IMR-90 (cell line): ENCODE measurements at regions not wholly inside any gene's neighbourhood (a gene's known extent, or its start where the extent isn't known, plus 50 kb on each side); places are given as distances from the start of the nearest gene placed in this dataset.

Source experiments
- ATAC-seq: fragments of 200-7000 bp; cut with Tn5 transposase; 2 replicates; pipeline ENCODE4 v1.9.1; 2020; ENCODE audit warnings: low read depth, mild to moderate bottlenecking, moderate library complexity
- BruUV-seq: library from RNA; stranded (reverse); fragments of 400-500 nt; replicated peaks from 2 replicates; lab custom pipeline; 2021; lab: Mats Ljungman, UMichigan
- CTCF ChIA-PET: fragments of 300-600 bp; formaldehyde crosslinking; extraction: SDS; loops from one replicate; lab custom pipeline; 2021; ENCODE audit warnings: antibody characterized with exemption; lab: Yijun Ruan, JAX
- POLR2A ChIA-PET: fragments of 300-600 bp; sonication (Branson Sonifier 250); formaldehyde crosslinking; loops from one replicate; lab custom pipeline; 2022; ENCODE audit warnings: antibody characterized with exemption; ENCODE audit not compliant: unreplicated experiment; lab: Charles Lee
- DNase-seq: peaks from one replicate; pipeline ENCODE4 v3.0.0; 2013
- H2AFZ ChIP-seq: replicated peaks from 2 replicates; pipeline ENCODE3; 2013; ENCODE audit warnings: low read length, mild to moderate bottlenecking; ENCODE audit not compliant: poor library complexity
- H2AK5ac ChIP-seq: 2 replicates; pipeline ENCODE4 v1.6.1; 2013; ENCODE audit warnings: low read depth, low read length, inconsistent platforms
- H2AK9ac ChIP-seq: replicated peaks from 2 replicates; pipeline ENCODE3; 2013; ENCODE audit warnings: mild to moderate bottlenecking, low read depth, low read length, moderate library complexity; ENCODE audit not compliant: poor library complexity
- H2BK120ac ChIP-seq: 2 replicates; pipeline ENCODE4 v1.6.1; 2013; ENCODE audit warnings: low read depth, low read length, inconsistent platforms
- H2BK15ac ChIP-seq: 3 replicates; pipeline ENCODE4 v1.6.1; 2013; ENCODE audit warnings: low read depth, low read length, inconsistent platforms
- H2BK20ac ChIP-seq: 2 replicates; pipeline ENCODE4 v1.6.1; 2013; ENCODE audit warnings: low read depth, mild to moderate bottlenecking, inconsistent platforms, low read length, moderate library complexity
- H2BK5ac ChIP-seq: 2 replicates; pipeline ENCODE4 v1.6.1; 2013; ENCODE audit warnings: mild to moderate bottlenecking, low read depth, low read length, inconsistent platforms; ENCODE audit not compliant: poor library complexity, severe bottlenecking
- H3K14ac ChIP-seq: replicated peaks from 2 replicates; pipeline ENCODE4 v1.6.1; 2013; ENCODE audit warnings: low read depth, low read length, inconsistent platforms
- H3K18ac ChIP-seq: 2 replicates; pipeline ENCODE4 v1.6.1; 2013; ENCODE audit warnings: low read depth, low read length, control low read depth
- H3K23ac ChIP-seq: 2 replicates; pipeline ENCODE4 v1.6.1; 2013; ENCODE audit warnings: low read depth, low read length, inconsistent platforms
- H3K27ac ChIP-seq: 2 replicates; pipeline ENCODE4 v1.5.1; 2013; ENCODE audit warnings: mild to moderate bottlenecking, control low read depth, low read length; ENCODE audit not compliant: insufficient read depth
- H3K27me3 ChIP-seq: 2 replicates; pipeline ENCODE4 v1.6.1; 2013; ENCODE audit warnings: low read length; ENCODE audit not compliant: control insufficient read depth, insufficient read depth
- H3K36me3 ChIP-seq: 2 replicates; pipeline ENCODE4 v1.6.1; 2013; ENCODE audit warnings: low read length, mixed read lengths; ENCODE audit not compliant: control insufficient read depth, insufficient read depth
- H3K4ac ChIP-seq: 2 replicates; pipeline ENCODE4 v1.6.1; 2013; ENCODE audit warnings: low read depth, low read length, inconsistent platforms
- H3K4me1 ChIP-seq: 2 replicates; pipeline ENCODE4 v1.6.1; 2013; ENCODE audit warnings: low read length, mixed read lengths; ENCODE audit not compliant: control insufficient read depth, insufficient read depth
- H3K4me2 ChIP-seq: 2 replicates; pipeline ENCODE4 v1.6.1; 2013; ENCODE audit warnings: low read depth, mild to moderate bottlenecking, control low read depth, low read length, moderate library complexity
- H3K4me3 ChIP-seq: 2 replicates; pipeline ENCODE4 v1.5.1; 2013; ENCODE audit warnings: low read depth, mild to moderate bottlenecking, control low read depth, low read length, moderate library complexity; ENCODE audit not compliant: insufficient read depth
- H3K56ac ChIP-seq: 2 replicates; pipeline ENCODE4 v1.6.1; 2013; ENCODE audit warnings: low read length, inconsistent platforms; ENCODE audit not compliant: insufficient read depth; ENCODE audit errors: extremely low read depth
- H3K79me1 ChIP-seq, 2 experiments: 2 replicates each; pipeline ENCODE4 v1.6.1; 2013; ENCODE audit warnings: low read length in 2 of 2, inconsistent platforms in 1 of 2, low read depth in 1 of 2
- H3K9ac ChIP-seq: 2 replicates; pipeline ENCODE4 v1.6.1; 2013; ENCODE audit warnings: low read depth, low read length, control low read depth
- H3K9me1 ChIP-seq: 2 replicates; pipeline ENCODE4 v1.6.1; 2013; ENCODE audit warnings: low read length, inconsistent platforms; ENCODE audit not compliant: insufficient read depth
- H3K9me3 ChIP-seq: 2 replicates; pipeline ENCODE4 v1.6.1; 2013; ENCODE audit warnings: low read length; ENCODE audit not compliant: control insufficient read depth, insufficient read depth
- H4K20me1 ChIP-seq: 2 replicates; pipeline ENCODE4 v1.6.1; 2013; ENCODE audit warnings: low read length, inconsistent platforms; ENCODE audit not compliant: insufficient read depth
- H4K5ac ChIP-seq: 2 replicates; pipeline ENCODE4 v1.6.1; 2013; ENCODE audit warnings: mild to moderate bottlenecking, low read depth, low read length, control low read depth
- H4K8ac ChIP-seq, 2 experiments: 2 replicates each; pipeline ENCODE4 v1.6.1; 2013; ENCODE audit warnings: low read depth in 2 of 2, low read length in 2 of 2, control low read depth in 1 of 2, inconsistent platforms in 1 of 2
- H4K91ac ChIP-seq: 2 replicates; pipeline ENCODE4 v1.6.1; 2013; ENCODE audit warnings: low read depth, low read length, inconsistent platforms; ENCODE audit not compliant: insufficient read depth
- CEBPB ChIP-seq: IDR thresholded peaks from 2 replicates; pipeline ENCODE4 v1.6.1; 2012; ENCODE audit warnings: low read depth, low read length, improper control_type of control experiment
- NFE2L2 ChIP-seq: fragments of 150-350 bp; IDR thresholded peaks from 2 replicates; pipeline ENCODE4 v1.6.1; 2016; ENCODE audit warnings: low read depth, mild to moderate bottlenecking, low read length
- WGBS, 2 experiments: methylation state at CpG; one replicate each; pipeline versions ENCODE4 v1.1.5 to v1.1.7; 2013; ENCODE audit warnings: missing lambda C conversion rate in 2 of 2; ENCODE audit not compliant: insufficient read length in 1 of 2; ENCODE audit errors: extremely low coverage in 2 of 2; 5-methylcytosine and 5-hydroxymethylcytosine counted together
- dilution Hi-C: fragments of 300-500 bp; cut with HindIII; formaldehyde crosslinking; loops from one replicate; pipeline ENCODE4 v1.14.3; 2018; ENCODE audit warnings: low sequenced_read_pairs; ENCODE audit not compliant: unreplicated experiment
- in situ Hi-C: fragments of 300-500 bp; cut with MboI; formaldehyde crosslinking; loops from 3 replicates; pipeline ENCODE4 v1.14.3; 2019; ENCODE audit warnings: low sequenced_read_pairs, inconsistent platforms, mixed read lengths
- intact Hi-C: fragments of 100-400 bp; cut with micrococcal nuclease; formaldehyde crosslinking; loops from 2 replicates; pipeline ENCODE4 v1.10.0; 2022

GRCh38 chr12:115037830-115038229 lies 353.9 kb upstream of the TBX3 start:
- in situ Hi-C loops = no loop called here
- no peak overlapping the region for H3K14ac ChIP-seq
- no peak for ATAC-seq

More at GRCh38 chr12:115037830-115038229, 353.9 kb upstream of the TBX3 start:
- intact Hi-C loops = no loop called here
- Histone ChIP-seq H3K27ac (no peak overlapping the region), H3K23ac (no peak overlapping the region), H4K20me1 (no peaks in the 10 kb centered on the region), H3K4me2 (no peak overlapping the region), H4K91ac (no peak overlapping the region), H3K27me3 (no peaks in the 10 kb centered on the region), H3K4me3 (no peak overlapping the region), H3K18ac (no peak overlapping the region), H3K4ac (no peak overlapping the region), H3K9me1 (no peaks in the 10 kb centered on the region), H2AK5ac (no peak overlapping the region), H4K8ac (no peak overlapping the region), H4K5ac (no peak overlapping the region), H2BK120ac (no peak overlapping the region), H3K9me3 (peaks cover 3% of the 10 kb centered on the region; the same call in 1 of the 2 replicates), H3K79me1 (no peaks in the 10 kb centered on the region), H3K56ac (no peak overlapping the region), H3K36me3 (no peaks in the 10 kb centered on the region), H2AK9ac (no peak overlapping the region), H2BK20ac (no peak overlapping the region), H3K4me1 (no peaks in the 10 kb centered on the region), H3K9ac (no peak overlapping the region), H2BK15ac (no peak overlapping the region), H2BK5ac (no peak overlapping the region), H2AFZ (no peak overlapping the region)
- CTCF ChIA-PET = no interaction called here
- POLR2A ChIA-PET = no interaction called here
- BruUV-seq = no TSS peak
- 71% methylated on average over 2 of the region's 2 CpGs; no CpG with 5 or more reads in 1 of the 2 experiments for WGBS, 2 experiments
- dilution Hi-C loops = no loop called here
- TF ChIP-seq CEBPB (no peak), NFE2L2 (no peak)
- peak; percentile 16 for DNase-seq
